ENCODE measurements at regions not wholly inside any gene's neighbourhood (a gene's known extent, or its start where the extent isn't known, plus 50 kb on each side); places are given as distances from the start of the nearest gene placed in this dataset.

DNA sequence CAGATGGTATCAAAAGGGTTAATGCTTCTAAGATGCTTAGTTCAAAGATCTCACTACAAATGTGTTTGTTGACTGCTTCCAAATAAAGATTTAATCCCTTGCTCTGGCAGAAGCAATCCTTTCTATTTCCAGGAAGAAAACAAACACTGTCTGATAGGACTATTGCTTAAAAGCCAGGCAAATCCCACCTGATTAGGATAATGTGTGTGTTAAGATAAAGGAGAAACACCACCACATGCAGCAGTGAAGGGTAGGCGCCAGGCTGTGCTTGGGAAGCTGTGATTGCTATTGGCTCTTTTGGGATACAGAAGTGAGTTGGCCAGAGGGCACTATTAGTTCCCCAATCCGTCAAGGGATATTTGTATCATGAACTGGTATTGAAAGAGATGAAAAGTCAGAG is 62.8 kb upstream of the LRCH1 start:
- CTCF ChIA-PET = no interaction called here
- Histone ChIP-seq H3K4me2 (ENCODE audit: low read depth, low read length) (no peak overlapping the region), H3K4me3 (ENCODE audit: insufficient read depth, low read depth, low read length) (no peak overlapping the region)

More for the DNA sequence above, 62.8 kb upstream of the LRCH1 start:
- TF ChIP-seq, protein P1, sequence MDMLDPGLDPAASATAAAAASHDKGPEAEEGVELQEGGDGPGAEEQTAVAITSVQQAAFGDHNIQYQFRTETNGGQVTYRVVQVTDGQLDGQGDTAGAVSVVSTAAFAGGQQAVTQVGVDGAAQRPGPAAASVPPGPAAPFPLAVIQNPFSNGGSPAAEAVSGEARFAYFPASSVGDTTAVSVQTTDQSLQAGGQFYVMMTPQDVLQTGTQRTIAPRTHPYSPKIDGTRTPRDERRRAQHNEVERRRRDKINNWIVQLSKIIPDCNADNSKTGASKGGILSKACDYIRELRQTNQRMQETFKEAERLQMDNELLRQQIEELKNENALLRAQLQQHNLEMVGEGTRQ (IDR thresholded peaks at IDR 0.05; ENCODE audit: low read depth, low read length) = no peak
- TF ChIP-seq MAZ (IDR thresholded peaks at IDR 0.05; ENCODE audit: borderline replicate concordance, low read depth, low read length) (no peak), POLR2A (IDR thresholded peaks at IDR 0.05; ENCODE audit: low read depth, low read length) (no peak), NFE2L2 (IDR thresholded peaks at IDR 0.05; ENCODE audit: low read depth, low read length) (no peak), MXI1 (IDR thresholded peaks at IDR 0.05; ENCODE audit: borderline replicate concordance, low read depth, low read length) (no peak), CHD1 (IDR thresholded peaks at IDR 0.05; ENCODE audit: low read depth, low read length) (no peak), FOS (IDR thresholded peaks at IDR 0.05; ENCODE audit: low read depth, low read length) (no peak), CEBPB (IDR thresholded peaks at IDR 0.05; ENCODE audit: low read depth, low read length) (no peak), MAFK (IDR thresholded peaks at IDR 0.05; ENCODE audit: low read depth, low read length) (no peak), BHLHE40 (IDR thresholded peaks at IDR 0.05; ENCODE audit: low read depth, low read length) (no peak), SMC3 (IDR thresholded peaks at IDR 0.05; ENCODE audit: low read depth, low read length) (no peak)
- TF ChIP-seq, protein P2, sequence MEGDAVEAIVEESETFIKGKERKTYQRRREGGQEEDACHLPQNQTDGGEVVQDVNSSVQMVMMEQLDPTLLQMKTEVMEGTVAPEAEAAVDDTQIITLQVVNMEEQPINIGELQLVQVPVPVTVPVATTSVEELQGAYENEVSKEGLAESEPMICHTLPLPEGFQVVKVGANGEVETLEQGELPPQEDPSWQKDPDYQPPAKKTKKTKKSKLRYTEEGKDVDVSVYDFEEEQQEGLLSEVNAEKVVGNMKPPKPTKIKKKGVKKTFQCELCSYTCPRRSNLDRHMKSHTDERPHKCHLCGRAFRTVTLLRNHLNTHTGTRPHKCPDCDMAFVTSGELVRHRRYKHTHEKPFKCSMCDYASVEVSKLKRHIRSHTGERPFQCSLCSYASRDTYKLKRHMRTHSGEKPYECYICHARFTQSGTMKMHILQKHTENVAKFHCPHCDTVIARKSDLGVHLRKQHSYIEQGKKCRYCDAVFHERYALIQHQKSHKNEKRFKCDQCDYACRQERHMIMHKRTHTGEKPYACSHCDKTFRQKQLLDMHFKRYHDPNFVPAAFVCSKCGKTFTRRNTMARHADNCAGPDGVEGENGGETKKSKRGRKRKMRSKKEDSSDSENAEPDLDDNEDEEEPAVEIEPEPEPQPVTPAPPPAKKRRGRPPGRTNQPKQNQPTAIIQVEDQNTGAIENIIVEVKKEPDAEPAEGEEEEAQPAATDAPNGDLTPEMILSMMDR (conservative IDR thresholded peaks at IDR 0.05; ENCODE audit: low read depth, low read length) = no peak
- TF ChIP-seq, protein P3, sequence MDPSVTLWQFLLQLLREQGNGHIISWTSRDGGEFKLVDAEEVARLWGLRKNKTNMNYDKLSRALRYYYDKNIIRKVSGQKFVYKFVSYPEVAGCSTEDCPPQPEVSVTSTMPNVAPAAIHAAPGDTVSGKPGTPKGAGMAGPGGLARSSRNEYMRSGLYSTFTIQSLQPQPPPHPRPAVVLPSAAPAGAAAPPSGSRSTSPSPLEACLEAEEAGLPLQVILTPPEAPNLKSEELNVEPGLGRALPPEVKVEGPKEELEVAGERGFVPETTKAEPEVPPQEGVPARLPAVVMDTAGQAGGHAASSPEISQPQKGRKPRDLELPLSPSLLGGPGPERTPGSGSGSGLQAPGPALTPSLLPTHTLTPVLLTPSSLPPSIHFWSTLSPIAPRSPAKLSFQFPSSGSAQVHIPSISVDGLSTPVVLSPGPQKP (IDR thresholded peaks at IDR 0.05; ENCODE audit: borderline replicate concordance, low read depth, low read length) = no peak
- BruUV-seq (replicated peaks) = no TSS peak
- H2BK120ac ChIP-seq (ENCODE audit: low read depth, low read length) = no peak overlapping the region
- no peak overlapping the region for H4K8ac ChIP-seq (ENCODE audit: low read depth in 2 of 2, low read length in 2 of 2)
- in situ Hi-C loops (cut with MboI; ENCODE audit: low sequenced_read_pairs) = loop anchor here (10.0 kb wide), 1 partner anchor 235 kb away; no protein-coding TSS in a partner anchor
- H3K4me1 ChIP-seq (ENCODE audit: control insufficient read depth, insufficient read depth, low read length) = peaks cover 2% of the 10 kb centered on the region; the same call in 1 of the 2 replicates
- H2BK5ac ChIP-seq (ENCODE audit: low read depth, low read length, poor library complexity, severe bottlenecking) = no peak overlapping the region
- H4K20me1 ChIP-seq (ENCODE audit: insufficient read depth, low read length) = no peaks in the 10 kb centered on the region
- no peak overlapping the region for H3K14ac ChIP-seq (replicated peaks; ENCODE audit: low read depth, low read length)
- H2BK20ac ChIP-seq (ENCODE audit: low read depth, low read length) = no peak overlapping the region
- H3K9me3 ChIP-seq (ENCODE audit: control insufficient read depth, insufficient read depth, low read length) = peaks cover 5% of the 10 kb centered on the region
- no peak overlapping the region for H3K23ac ChIP-seq (ENCODE audit: low read depth, low read length)
- DNase-seq = no peak
- H3K27ac ChIP-seq (ENCODE audit: insufficient read depth, low read length) = no peak overlapping the region
- H2AFZ ChIP-seq (replicated peaks; ENCODE audit: low read length, poor library complexity) = no peak overlapping the region
- 80% methylated on average over 1 of the region's 2 CpGs; no CpG with 5 or more reads in 1 of the 2 experiments for WGBS, 2 experiments (ENCODE audit: extremely low coverage in 2 of 2, insufficient read length in 1 of 2)
- no peak overlapping the region for H3K56ac ChIP-seq (ENCODE audit: extremely low read depth, insufficient read depth, low read length)
- H3K9ac ChIP-seq (ENCODE audit: low read depth, low read length) = no peak overlapping the region
- intact Hi-C loops (cut with micrococcal nuclease) = loop anchor here (5.0 kb wide), 1 partner anchor 127 kb away; no protein-coding TSS in a partner anchor
- H2AK5ac ChIP-seq (ENCODE audit: low read depth, low read length) = no peak overlapping the region
- dilution Hi-C loops (cut with HindIII; ENCODE audit: low sequenced_read_pairs, unreplicated experiment) = no loop called here
- POLR2A ChIA-PET (ENCODE audit: unreplicated experiment) = no interaction called here
- H4K91ac ChIP-seq (ENCODE audit: insufficient read depth, low read depth, low read length) = no peak overlapping the region
- H3K36me3 ChIP-seq (ENCODE audit: control insufficient read depth, insufficient read depth, low read length) = no peaks in the 10 kb centered on the region
- H3K9me1 ChIP-seq (ENCODE audit: insufficient read depth, low read length) = no peaks in the 10 kb centered on the region
- no peaks in the 10 kb centered on the region for H3K79me1 ChIP-seq (ENCODE audit: low read depth in 1 of 2, low read length in 2 of 2)
- H3K4ac ChIP-seq (ENCODE audit: low read depth, low read length) = no peak overlapping the region
- no peak overlapping the region for H2AK9ac ChIP-seq (replicated peaks; ENCODE audit: low read depth, low read length, poor library complexity)
- H3K27me3 ChIP-seq (ENCODE audit: control insufficient read depth, insufficient read depth, low read length) = no peaks in the 10 kb centered on the region
- H3K18ac ChIP-seq (ENCODE audit: low read depth, low read length) = no peak overlapping the region
- no peak for ATAC-seq (ENCODE audit: low read depth)
- H4K5ac ChIP-seq (ENCODE audit: low read depth, low read length) = no peak overlapping the region
- H2BK15ac ChIP-seq (ENCODE audit: low read depth, low read length) = no peak overlapping the region
